RPMI7951 (cell line): ENCODE measurements at regions not wholly inside any gene's neighbourhood (a gene's known extent, or its start where the extent isn't known, plus 50 kb on each side); places are given as distances from the start of the nearest gene placed in this dataset.

Source experiments
- DNase-seq: peaks from one replicate; pipeline ENCODE4 v3.0.0-alpha.2; 2012; ENCODE audit warnings: low read depth

DNA sequence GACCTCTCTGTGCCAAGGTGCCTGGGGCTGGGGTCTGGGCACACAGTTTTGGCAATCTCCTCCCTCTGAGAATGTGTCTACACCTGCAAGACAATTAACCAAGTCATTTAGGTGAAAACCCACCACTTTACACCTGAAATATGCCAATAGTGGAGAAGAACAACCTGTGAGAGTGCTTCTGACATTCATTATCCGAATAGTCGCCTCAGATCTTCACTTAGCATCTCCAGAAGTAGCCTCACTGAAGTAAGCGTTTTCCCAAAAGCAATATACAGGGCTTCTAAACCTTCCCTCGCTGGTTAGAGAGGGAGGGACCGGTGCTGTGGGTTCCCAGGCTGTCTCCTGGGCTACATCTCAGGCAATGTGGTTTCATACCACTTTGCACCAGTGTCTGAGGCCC is 173.5 kb downstream of the DDX1 start:
- no peak for DNase-seq

DNA sequence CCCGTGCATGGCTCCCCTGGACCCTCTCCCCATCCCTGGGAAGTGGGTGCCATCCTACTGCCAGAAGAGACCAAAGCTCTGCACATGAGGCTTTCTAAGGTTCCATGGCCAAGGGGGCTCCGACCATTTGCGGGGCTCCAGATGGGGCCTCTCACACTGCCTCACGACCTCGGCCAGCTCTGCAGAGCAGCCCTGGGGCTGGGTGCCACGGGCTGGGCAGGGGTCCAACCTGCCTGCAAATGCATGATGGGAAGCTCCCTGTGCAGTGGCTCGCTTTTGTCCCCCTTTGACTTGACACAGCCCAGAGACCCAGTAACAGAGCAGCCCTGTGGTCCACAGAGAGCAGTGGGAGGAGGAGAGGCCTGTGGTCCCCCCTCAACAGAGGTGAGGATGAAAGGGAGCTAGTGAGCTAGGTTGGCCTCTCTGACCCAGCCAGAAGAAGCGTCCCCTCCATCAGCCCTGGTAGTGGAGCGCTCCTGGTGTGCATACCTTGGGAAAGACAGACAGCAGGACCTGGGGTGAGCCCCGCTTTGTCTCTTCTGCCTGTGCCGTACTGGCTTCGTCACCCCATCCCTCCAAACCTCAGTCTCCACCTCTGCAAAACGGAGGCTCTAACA is 174.1 kb downstream of the DDX1 start:
- no peak for DNase-seq

GRCh38 chr2:15766303-15766861 is 174.0 kb upstream of the MYCN start:
- no peak for DNase-seq

GRCh38 chr2:15766911-15767597 is 173.3 kb upstream of the MYCN start:
- DNase-seq: no peak

DNA sequence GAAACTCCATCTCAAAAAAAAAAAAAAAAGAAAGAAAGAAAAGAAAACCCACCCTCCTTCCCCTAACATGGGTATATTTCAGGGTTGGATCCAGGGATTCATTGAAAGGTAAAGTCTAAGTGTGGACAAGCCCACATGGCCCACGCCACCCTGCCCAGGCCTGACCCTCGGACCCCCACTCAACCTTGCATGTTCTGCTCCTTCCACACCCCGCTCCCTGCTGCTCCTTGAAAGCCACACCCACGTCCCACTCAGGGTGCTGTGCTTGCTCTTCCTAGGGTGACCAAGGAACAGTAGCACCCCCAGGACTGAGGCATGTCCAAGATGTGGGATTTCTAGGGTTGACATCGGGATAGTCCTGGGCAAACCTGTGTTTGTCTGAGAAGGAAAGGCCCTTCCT is 172.7 kb upstream of the MYCN start:
- DNase-seq: no peak

GRCh38 chr2:15768142-15768541 is 172.2 kb upstream of the MYCN start:
- DNase-seq: no peak

DNA sequence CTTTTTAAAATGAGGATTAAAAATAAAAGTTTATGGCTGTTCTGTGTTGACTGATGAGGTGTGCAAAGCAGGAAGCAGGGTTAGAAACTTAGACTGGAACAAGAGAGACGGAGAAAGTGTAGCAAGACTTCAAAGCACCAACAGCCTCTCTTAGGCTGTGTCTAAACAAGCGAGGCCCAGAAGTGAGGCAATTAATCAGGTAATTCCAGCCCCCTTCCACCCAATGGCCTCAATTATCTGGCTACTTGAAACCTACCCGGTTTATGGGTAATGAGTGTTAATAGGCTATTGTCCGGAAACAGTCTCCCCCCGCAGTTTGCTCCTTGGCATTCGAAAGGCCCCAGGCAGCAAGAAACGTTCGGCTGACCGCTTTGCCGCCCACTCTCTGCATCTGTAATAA is 171.7 kb upstream of the MYCN start:
- DNase-seq: no peak

GRCh38 chr2:15769235-15769634 is 171.1 kb upstream of the MYCN start:
- DNase-seq: no peak

- no peak for DNase-seq
Observed at GRCh38 chr2:15769676-15770547, 170.4 kb upstream of the MYCN start.

DNA sequence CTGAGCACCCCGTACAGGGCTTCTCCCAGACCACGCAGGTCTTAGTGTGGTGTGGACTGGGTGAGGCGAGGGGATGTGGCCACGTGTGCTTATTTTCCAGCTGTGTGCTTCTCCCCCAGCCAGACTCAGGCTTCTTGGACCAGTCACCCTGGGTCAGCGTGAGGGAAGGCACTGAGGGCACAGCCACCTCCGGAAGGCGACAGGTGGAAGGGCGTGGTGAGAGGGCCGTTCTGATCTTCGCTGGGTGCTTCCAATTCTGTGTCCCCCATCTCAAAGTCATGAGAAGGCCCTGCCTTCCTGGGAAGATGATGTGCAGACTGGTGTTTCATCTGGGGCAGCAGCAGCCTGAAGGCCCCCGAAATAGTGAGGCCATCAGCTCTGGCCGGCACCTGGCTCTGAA is 169.7 kb upstream of the MYCN start:
- DNase-seq: no peak

DNA sequence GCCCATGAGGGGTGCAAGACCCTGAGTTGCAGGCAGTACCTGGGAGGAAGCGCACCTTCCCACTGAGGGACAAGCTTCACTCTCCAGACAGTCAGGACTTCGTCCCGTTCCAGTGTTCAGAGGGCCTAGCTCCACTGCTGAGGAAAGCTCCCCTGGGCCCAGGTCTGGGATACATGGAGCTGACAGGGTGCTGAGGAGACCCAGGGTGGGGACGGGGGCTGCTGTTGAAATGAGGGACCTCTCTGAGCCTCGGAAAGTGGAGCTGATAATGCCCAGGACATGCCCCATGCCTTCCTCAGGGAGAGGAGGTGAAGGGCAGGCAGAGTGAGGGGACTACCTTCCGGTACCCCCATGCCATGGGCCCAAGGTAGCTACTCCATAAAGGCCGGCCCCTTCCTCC is 169.2 kb upstream of the MYCN start:
- no peak for DNase-seq

DNA sequence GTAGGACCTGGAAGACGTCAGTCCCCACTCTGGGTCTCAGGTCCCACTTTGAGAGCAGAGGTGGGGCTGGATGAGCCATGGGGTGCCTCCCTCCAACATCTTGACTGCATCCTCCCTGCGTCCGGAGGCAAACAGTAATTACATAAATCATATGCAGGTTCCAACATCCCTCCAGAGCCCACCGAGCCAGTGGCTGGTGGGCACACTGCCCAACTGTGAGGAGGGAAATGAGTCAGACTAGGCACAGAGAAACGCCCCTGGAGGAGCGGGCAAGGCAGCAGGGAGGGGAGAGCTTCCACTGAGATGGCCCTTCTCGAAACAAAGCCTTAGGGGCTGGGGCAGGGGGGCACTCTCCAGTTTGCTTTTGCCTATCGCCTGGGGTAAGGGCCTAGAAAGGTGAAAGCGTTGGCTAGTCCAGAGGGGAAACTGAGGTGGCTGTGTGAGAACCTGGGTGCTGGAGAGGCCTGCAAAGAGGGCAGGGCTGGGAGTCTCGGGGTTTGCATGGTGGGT is 168.2 kb upstream of the MYCN start:
- no peak for DNase-seq

DNA sequence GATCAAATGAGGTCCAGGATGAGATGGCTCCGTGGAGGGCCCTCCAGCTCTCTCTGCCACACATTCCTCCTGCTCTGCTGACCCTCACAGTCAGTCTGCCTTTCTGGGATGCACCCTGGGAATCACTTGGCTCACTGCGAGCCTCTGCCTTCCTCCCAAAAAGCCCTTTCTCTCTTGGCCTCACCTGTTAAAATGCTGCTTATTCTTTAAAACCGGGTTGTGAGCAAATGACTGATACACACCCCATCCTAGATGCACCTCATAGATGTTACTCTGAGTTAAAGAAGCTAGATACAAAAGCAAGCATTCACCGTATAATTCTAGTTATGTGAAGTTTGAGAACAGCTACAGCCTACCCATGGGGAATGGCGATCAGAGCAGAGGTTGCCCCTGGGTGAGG is 167.7 kb upstream of the MYCN start:
- DNase-seq: no peak

DNA sequence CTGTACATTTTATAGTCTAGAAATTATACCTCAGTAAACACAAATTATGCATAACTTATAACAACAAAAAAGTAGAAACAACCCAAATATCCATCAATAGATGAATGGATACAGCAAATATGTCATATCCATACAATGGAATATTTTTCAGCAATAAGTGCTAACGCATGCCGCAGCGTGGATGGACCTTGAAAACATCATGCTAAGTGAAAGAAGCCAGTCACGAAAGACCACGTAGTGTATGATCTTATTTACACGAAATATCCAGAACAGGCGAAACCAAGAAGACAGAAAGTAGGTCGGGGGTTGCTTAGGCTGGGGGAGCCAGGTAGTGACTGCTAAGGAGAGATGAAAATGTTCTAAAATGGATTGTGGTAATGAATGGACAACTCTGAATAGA is 167.1 kb upstream of the MYCN start:
- no peak for DNase-seq

DNA sequence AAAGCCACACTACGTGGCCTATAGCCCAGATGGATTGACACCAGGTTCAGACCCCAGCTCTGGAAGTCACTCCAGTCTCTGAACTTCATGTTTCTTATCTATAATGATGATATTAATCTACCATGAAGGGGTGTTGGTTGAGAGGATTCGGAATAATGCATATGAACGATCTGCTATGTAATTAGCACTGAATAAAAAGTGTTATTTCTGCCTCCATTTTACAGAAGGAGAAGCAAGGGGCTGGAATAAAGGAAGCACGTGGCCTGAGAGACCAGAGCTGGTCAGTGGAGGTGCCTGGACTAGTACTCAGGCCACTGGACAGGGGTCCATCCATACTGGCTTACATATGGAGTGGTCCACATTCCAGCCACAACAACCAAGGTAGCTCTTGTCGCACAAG is 166.5 kb upstream of the MYCN start:
- no peak for DNase-seq

GRCh38 chr2:15775753-15776628 is 164.4 kb upstream of the MYCN start:
- no peak for DNase-seq

DNA sequence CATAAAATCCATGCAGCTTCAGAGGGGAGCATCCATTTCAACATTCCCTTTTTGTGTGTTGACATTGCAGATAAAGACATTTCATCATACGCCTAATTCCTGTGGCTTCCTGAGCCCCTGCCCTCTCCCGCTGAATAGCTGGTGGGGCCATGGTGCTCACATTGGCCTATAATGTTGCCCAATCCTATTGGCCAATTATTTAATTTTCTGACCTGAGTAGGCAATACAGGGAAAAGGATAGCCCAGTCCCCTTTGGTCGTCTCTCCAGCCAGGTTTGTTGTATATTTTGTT is 163.8 kb upstream of the MYCN start:
- DNase-seq: no peak

- DNase-seq: no peak
Observed at GRCh38 chr2:15776992-15777702, 163.2 kb upstream of the MYCN start.

- DNase-seq: no peak
Observed at GRCh38 chr2:15777795-15778371, 162.5 kb upstream of the MYCN start.

DNA sequence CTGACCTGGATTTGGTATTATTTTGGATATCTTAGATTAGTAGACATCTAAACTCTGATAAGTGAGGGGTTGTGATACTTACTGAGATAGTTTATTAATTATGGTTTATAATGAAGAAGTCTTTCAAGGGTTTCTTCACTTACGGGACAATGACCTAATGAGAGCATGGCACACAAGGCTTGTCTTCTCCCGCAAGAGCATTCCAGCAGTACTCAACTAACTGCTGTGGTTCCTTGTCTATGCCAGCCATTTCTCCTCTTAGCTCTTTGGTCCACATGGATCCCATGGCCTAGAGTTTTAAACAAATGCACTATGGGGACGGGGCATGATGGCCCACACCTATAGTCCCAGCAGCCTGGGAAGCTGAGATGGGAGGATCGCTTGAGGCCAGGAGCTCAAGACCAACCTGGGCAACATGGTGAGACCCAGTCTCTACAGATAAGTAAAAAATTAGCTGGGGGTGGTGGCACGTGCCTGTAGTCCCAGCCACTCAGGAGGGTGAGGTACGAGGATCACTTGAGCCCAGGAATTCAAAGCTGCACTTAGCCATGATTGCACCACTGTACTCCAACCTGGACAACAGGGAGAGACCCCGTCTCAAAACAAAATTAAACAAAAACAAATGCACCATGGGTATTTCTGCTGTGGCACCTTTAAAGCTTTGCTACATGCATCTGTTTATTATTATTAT is 161.7 kb upstream of the MYCN start:
- DNase-seq: no peak
